ENCODE measurements at regions not wholly inside any gene's neighbourhood (a gene's known extent, or its start where the extent isn't known, plus 50 kb on each side); places are given as distances from the start of the nearest gene placed in this dataset.

DNA sequence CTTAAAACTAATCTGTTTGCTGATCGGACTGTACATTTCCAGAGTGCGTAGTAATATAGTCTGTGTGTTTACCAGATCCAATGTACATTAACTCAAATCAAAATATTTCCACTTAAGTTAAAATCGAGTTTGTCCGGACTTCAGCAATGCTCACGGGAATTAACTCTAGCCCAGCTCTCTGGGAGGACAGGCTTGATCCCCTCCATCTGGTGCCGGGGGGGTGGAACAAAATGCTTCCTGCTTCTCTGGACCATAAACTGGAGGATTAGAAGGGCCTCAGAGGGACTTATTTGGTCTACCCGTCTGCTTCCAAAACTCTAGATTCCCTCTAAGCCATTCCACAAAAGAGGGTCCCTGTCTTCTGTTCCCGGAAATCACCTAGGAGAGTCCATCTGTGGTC, 511.2 kb downstream of the BUD13 start:
- TF ChIP-seq, protein P1, sequence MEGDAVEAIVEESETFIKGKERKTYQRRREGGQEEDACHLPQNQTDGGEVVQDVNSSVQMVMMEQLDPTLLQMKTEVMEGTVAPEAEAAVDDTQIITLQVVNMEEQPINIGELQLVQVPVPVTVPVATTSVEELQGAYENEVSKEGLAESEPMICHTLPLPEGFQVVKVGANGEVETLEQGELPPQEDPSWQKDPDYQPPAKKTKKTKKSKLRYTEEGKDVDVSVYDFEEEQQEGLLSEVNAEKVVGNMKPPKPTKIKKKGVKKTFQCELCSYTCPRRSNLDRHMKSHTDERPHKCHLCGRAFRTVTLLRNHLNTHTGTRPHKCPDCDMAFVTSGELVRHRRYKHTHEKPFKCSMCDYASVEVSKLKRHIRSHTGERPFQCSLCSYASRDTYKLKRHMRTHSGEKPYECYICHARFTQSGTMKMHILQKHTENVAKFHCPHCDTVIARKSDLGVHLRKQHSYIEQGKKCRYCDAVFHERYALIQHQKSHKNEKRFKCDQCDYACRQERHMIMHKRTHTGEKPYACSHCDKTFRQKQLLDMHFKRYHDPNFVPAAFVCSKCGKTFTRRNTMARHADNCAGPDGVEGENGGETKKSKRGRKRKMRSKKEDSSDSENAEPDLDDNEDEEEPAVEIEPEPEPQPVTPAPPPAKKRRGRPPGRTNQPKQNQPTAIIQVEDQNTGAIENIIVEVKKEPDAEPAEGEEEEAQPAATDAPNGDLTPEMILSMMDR (IDR thresholded peaks at IDR 0.05), result no peak
- TF ChIP-seq POLR2AphosphoS5 (IDR thresholded peaks at IDR 0.05; ENCODE audit: insufficient read depth in 1 of 2, low read depth in 1 of 2), result no peak
